B cell (primary cell): ENCODE measurements at regions not wholly inside any gene's neighbourhood (a gene's known extent, or its start where the extent isn't known, plus 50 kb on each side); places are given as distances from the start of the nearest gene placed in this dataset.

Source experiments
- EZH2 ChIP-seq: IDR thresholded peaks from 2 replicates; pipeline ENCODE4 v1.6.1; 2012; ENCODE audit warnings: borderline replicate concordance, low read depth, mild to moderate bottlenecking, moderate library complexity, low read length; ENCODE audit not compliant: insufficient read depth, poor library complexity, severe bottlenecking
- TF ChIP-seq, protein P1 (sequence below): fragments of 200-600 bp; IDR thresholded peaks from one replicate; pipeline ENCODE4 v1.8.0; 2022; ENCODE audit warnings: antibody characterized with exemption, mild to moderate bottlenecking

DNA sequence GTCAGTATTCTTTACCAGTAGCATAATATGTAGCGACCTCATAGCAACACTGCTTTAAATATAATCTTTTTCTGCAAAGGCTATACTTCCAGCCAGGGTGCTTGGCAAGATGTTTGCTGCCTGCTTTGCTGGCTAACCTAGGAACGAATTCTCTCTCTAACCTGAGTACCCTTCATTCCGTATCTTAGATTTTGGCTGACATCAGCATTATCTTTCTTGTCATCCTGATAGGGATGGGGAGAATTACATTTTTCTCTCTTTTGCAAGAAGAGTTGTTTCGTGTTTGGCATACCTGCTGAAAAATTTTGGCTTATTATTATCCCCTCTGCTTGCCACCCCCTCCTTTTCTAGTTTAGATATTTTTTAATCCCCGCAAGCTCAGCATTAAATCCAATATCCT, 91.2 kb upstream of the CLMP start:
- TF ChIP-seq, protein P1, sequence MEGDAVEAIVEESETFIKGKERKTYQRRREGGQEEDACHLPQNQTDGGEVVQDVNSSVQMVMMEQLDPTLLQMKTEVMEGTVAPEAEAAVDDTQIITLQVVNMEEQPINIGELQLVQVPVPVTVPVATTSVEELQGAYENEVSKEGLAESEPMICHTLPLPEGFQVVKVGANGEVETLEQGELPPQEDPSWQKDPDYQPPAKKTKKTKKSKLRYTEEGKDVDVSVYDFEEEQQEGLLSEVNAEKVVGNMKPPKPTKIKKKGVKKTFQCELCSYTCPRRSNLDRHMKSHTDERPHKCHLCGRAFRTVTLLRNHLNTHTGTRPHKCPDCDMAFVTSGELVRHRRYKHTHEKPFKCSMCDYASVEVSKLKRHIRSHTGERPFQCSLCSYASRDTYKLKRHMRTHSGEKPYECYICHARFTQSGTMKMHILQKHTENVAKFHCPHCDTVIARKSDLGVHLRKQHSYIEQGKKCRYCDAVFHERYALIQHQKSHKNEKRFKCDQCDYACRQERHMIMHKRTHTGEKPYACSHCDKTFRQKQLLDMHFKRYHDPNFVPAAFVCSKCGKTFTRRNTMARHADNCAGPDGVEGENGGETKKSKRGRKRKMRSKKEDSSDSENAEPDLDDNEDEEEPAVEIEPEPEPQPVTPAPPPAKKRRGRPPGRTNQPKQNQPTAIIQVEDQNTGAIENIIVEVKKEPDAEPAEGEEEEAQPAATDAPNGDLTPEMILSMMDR = no peak
- no peak for TF ChIP-seq EZH2
